ENCODE measurements at regions not wholly inside any gene's neighbourhood (a gene's known extent, or its start where the extent isn't known, plus 50 kb on each side); places are given as distances from the start of the nearest gene placed in this dataset.
"Not testable (repeated sequence)": the region's sequence is repeated elsewhere in the genome, so short reads cannot be mapped to it uniquely, and the experiment has no call there.

- no peak for TF ChIP-seq CTCF (conservative IDR thresholded peaks at IDR 0.05)
- no peak for TF ChIP-seq ZFX (IDR thresholded peaks at IDR 0.05)
- no peak overlapping the region for H3K27ac ChIP-seq
Observed at GRCh38 chr4:3599951-3600350, 67.7 kb upstream of the LRPAP1 start.

GRCh38 chr4:3598695-3599227 is 66.5 kb upstream of the LRPAP1 start:
- H3K27ac ChIP-seq = no peak overlapping the region
- TF ChIP-seq CTCF (conservative IDR thresholded peaks at IDR 0.05) (no peak), ZFX (IDR thresholded peaks at IDR 0.05) (no peak)

- H3K27ac ChIP-seq = not testable (repeated sequence)
Observed at GRCh38 chr4:3597896-3598505, 65.8 kb upstream of the LRPAP1 start.

- not testable (repeated sequence) for H3K27ac ChIP-seq
Observed at GRCh38 chr4:3596957-3597733, 64.9 kb upstream of the LRPAP1 start.

GRCh38 chr4:3595627-3596291 is 63.5 kb upstream of the LRPAP1 start:
- H3K27ac ChIP-seq = not testable (repeated sequence)

- H3K27ac ChIP-seq = not testable (repeated sequence)
Observed at GRCh38 chr4:3594751-3595150, 62.5 kb upstream of the LRPAP1 start.

- H3K27ac ChIP-seq = not testable (repeated sequence)
Observed at GRCh38 chr4:3589946-3590924, 58.0 kb upstream of the LRPAP1 start.

- not testable (repeated sequence) for H3K27ac ChIP-seq
Observed at GRCh38 chr4:3589379-3589778, 57.2 kb upstream of the LRPAP1 start.

GRCh38 chr4:3588517-3589194 is 56.4 kb upstream of the LRPAP1 start:
- H3K27ac ChIP-seq = not testable (repeated sequence)

GRCh38 chr4:3586596-3586995 is 54.4 kb upstream of the LRPAP1 start:
- H3K27ac ChIP-seq = not testable (repeated sequence)

GRCh38 chr4:3585567-3585966 is 53.3 kb upstream of the LRPAP1 start:
- H3K27ac ChIP-seq = not testable (repeated sequence)

GRCh38 chr4:3582091-3582475 is 49.9 kb upstream of the LRPAP1 start:
- H3K27ac ChIP-seq = no peak overlapping the region
- TF ChIP-seq CTCF (conservative IDR thresholded peaks at IDR 0.05) (no peak), ZFX (IDR thresholded peaks at IDR 0.05) (no peak)

All from C4-2B (cell line).